SW480 (cell line): ENCODE measurements at regions not wholly inside any gene's neighbourhood (a gene's known extent, or its start where the extent isn't known, plus 50 kb on each side); places are given as distances from the start of the nearest gene placed in this dataset.

ENCODE experiments used
- DNase-seq: peaks from one replicate; pipeline ENCODE4 v3.0.0-alpha.2; 2016; ENCODE audit warnings: low spot score

GRCh38 chr17:72258711-72259110, 137.9 kb downstream of the SOX9 start:
- DNase-seq, result no peak

GRCh38 chr17:72259922-72260321, 139.1 kb downstream of the SOX9 start:
- DNase-seq, result no peak

DNA sequence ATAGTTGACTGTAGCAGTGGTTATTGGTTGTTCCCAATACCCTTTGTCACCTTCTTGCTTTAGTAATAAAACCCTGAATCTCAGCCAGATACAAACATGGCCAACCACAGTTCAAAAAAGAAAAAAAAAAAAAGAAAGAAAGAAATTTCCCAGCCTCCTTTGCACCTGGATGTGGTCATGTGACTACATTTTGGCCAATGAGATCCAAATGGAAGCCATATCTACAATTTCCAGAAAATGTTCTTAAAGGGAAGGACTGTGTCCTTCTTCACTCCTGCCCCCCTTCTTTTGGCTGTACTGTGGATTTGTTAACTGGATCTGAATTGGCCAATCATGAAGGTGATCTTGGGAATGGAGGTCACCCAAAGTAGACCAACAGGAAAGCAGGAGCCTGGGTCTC, 141.9 kb downstream of the SOX9 start:
- no peak for DNase-seq

DNA sequence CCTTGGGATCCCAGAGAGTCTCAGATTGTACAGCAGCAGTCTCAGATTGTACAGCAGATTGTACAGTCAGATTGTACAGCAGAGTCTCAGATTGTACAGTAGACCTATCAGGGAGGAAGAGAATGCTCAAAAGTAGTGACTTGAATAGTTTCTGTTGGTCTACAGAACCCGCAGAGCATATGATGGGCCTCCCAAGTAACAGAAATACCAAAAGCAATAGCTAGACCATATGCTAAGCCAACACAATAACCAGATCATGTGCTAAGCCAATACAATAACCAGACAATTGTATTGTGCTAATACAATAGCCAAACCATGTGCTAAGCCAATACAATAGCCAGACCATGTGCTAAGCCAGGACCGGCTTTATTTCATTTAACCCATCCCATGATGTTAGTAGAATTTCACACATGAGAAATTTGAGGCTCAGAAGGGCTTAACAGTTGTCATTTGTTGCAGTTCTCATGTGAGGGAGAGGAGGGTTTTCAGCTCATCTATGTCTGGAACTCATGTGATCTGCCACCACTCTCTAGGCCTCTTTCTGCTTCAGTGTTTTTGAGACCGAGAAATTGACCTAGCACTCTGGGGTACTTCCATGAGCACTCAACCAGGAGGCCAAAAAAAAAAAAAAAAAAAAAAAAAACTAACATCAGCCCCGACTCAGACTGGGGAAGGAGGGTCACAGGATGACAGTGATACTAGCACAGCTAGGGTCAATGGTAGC, 144.0 kb downstream of the SOX9 start:
- DNase-seq, result no peak

DNA sequence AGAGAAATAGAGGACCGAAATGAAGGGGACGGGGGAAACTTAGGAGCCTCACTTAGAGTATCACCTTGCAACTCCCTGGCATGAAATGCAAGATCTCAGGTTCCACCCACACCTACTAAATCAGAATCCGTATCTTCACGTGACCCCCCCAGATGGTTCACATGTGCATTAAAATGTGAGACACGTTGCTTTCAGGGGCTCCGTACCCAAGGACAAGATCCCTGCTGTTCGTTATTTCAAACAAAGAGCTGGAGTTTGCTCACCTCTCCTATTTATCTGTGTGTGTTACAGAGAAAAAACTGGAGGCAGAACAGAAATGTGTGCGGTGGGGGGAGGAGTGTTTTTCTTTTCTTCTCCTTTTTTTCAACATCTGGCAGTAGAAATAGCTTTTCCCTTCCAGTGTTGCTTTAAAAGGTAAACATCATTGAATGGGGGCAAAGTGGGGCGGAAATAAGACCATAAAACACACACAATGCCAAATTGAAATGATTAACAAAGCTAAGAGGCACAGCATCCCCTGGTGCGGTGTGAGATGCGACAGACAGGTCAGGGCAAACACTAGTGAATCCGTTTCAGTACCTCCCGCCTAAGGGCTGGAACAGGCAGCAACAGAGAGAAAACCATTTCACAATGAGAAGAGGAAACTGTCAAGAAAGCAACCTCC, 145.4 kb downstream of the SOX9 start:
- DNase-seq, result no peak

DNA sequence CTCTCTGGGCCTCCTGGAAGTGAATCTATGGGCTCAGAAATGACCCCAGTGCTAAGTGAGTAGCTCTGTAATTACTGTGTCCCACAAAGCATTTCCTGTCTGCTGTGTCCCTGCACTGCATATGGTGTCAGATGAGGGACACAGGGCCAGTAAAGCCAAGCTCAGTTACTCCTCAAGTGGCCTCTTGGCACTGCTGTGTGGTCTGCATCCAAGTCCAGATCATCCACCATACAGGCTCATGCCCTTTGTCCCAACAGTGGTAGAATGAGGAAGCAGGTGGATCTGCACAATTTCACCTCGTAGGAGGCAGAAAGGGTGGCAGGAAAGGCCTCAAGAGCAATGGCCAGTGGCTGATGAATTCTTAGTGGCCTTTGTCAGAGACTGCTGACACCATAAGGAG, 146.8 kb downstream of the SOX9 start:
- no peak for DNase-seq

DNA sequence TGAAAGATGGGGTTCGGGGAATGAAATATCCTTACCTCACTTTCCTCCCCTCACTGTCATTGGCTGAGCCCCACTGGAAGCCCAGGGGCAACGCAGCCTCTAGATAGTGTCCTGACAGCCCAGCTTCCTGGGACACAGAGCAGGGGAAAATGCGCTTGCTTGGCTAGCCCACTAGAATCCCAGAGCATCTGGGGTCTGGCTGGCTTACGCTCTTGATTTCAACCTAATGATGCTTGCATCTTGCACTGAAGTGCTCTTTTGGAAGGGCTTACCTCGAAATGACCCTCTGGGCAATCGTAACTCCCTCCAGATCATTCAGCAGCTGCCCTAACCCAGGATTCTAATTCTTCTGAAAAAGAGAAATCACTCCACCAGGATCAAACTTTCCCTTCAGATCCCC, 147.6 kb downstream of the SOX9 start:
- no peak for DNase-seq

DNA sequence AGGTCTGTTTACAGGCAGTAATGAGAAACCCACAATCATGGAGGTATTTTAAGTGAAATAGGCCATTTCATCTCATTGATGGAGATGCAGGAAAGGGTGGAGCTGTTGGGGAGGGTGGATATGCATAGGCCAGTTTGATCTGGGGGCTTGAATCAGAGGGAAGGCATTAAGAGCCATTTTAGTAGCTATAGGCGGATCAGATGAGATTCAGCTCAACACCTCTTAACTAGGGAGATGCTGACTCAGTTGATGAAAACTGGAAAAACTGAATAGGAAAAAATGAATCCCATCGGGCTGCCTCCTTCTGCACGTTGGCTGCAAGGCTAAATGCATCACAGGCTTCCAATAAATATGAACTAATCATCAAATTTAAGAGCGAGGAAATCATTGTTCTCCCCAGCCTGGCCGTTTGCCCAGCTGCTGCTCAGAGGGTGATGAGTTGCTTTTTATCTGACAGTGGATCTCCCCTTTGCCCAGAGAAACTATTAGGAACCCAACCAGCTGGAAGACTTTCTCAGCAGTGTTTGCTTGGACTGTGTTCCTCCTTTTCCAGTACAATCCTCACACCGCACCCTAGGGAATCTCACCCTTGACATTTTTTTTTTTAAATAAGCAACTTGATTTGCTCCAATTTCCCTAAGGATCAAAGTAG, 149.6 kb downstream of the SOX9 start:
- no peak for DNase-seq

- DNase-seq, result no peak
These were observed 150.8 kb downstream of the SOX9 start for GRCh38 chr17:72271603-72272002.

DNA sequence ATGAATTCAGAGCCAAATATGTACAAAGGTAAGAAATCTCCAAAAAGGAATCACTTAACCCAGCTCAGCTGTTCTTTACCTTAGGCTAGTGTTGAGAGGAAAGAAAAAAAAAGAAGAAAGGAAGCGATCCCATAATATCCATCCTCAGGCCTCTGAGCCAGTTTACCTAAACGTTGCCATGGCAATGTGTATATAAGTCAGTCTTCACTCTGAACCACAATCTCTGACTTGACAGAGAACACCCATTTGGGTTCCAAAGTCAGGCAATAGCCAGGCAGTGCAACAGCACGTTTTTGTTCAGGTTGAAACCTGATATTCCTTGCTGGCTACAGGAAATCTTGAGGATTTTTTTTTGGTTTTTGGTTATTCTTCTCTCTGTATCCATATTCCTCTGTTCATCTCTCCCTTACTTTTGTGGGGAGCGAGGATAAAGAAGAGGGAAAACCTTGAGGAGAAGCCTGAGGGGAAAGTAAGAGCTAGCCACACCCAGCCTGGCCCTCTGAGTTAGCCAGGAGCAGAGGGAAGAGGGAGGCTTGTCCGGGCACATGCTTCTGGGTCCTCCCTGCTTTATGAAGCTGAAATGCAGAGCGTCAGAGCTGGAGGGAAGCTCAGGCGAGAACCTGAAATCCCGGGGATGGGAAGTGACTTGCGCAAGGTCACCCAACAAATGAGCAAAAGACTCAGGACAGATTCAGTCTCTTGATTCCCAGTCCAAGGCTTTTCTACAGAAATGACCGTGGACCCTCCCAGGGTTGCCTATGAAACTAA, 152.7 kb downstream of the SOX9 start:
- peak; percentile 51 for DNase-seq

DNA sequence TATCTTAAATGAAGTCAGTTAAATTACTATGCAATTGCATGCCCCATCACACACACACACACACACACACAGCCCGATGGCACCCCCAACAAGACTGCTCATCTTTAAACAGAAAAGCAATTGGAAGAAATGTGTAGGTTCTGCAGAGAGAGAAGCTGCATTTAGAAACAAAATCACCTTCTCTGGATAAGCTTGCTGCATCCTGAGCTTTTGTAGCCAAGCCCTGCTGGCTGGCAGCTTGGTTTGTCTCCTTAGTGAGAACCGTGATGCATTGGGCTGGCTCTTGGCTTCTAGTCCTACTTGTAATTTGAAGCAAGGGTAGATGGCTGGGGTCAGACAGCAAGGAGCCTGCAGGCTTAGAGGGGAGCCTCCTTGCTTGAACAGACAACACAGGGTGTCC, 153.8 kb downstream of the SOX9 start:
- no peak for DNase-seq

- DNase-seq, result no peak
These were observed 160.1 kb downstream of the SOX9 start for GRCh38 chr17:72280881-72281280.

GRCh38 chr17:72282439-72283029, 161.7 kb downstream of the SOX9 start:
- no peak for DNase-seq

- no peak for DNase-seq
These were observed 164.0 kb downstream of the SOX9 start for GRCh38 chr17:72284806-72285205.

GRCh38 chr17:72287586-72287985, 166.8 kb downstream of the SOX9 start:
- no peak for DNase-seq

GRCh38 chr17:72294487-72294893, 173.7 kb downstream of the SOX9 start:
- DNase-seq, result no peak

GRCh38 chr17:72295916-72296315, 175.1 kb downstream of the SOX9 start:
- DNase-seq, result no peak

DNA sequence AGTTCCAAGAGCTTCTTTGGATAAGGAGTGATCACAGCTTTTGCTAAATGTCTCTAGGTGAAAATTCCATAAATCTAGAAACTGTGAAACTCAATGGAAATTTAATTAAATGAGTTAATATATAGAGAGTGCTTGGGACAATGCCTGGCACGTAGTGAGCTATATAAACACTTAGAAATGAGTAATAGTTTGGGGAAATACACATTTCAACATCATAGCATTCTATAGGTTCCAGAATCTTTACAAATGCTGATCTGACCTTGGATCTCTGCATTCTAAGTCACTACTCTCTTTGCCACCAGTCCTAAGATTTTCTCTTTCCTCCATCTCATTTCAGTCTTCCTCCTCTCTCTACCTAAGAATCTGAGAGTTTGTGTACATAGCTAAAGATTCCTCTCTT, 175.6 kb downstream of the SOX9 start:
- no peak for DNase-seq

GRCh38 chr17:72297326-72298115, 176.7 kb downstream of the SOX9 start:
- DNase-seq, result peak; percentile 80

DNA sequence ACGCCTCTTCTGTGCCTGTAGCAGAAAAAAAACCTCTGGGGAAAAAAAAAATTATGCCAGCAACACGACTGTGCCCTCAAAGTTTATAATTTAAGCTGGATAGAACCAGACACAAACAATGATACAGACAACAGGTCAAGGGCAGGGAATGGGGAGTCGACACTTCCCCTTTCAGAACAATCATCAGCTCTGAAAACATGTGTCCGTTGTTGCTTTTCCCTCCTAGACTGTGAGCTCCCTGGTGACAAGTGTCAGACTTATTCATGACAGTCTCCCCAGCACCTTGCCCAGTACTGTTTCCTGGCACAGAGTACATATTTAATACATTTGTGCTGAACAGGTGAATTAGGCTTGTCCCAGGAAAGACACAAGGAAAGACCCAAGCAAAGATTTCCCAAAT, 178.3 kb downstream of the SOX9 start:
- no peak for DNase-seq

- DNase-seq, result no peak
These were observed 178.8 kb downstream of the SOX9 start for GRCh38 chr17:72299592-72299991.
